WTC11 (cell line): ENCODE measurements at regions not wholly inside any gene's neighbourhood (a gene's known extent, or its start where the extent isn't known, plus 50 kb on each side); places are given as distances from the start of the nearest gene placed in this dataset.

Experiments
- ATAC-seq: fragments of 200-7000 bp; cut with Tn5 transposase; 2 replicates; pipeline ENCODE4 v1.10.0; 2021; ENCODE audit warnings: mild to moderate bottlenecking, moderate library complexity
- CTCF ChIA-PET: fragments of 300-600 bp; sonication (Branson Sonifier 250); formaldehyde crosslinking; loops from one replicate; lab custom pipeline; 2021; ENCODE audit warnings: antibody characterized with exemption; lab: Charles Lee
- POLR2A ChIA-PET: fragments of 350-600 bp; sonication (Branson Sonifier 250); formaldehyde crosslinking; loops from one replicate; lab custom pipeline; 2021; ENCODE audit warnings: antibody characterized with exemption; lab: Charles Lee
- DNase-seq: peaks from one replicate; pipeline ENCODE4 v3.0.0; 2021; ENCODE audit warnings: low spot score
- H3K27ac Mint-ChIP-seq: 2 replicates; pipeline ENCODE4 v1.8.0; 2021; ENCODE audit warnings: mixed read lengths
- H3K27me3 Mint-ChIP-seq: 2 replicates; pipeline ENCODE4 v1.8.0; 2021; ENCODE audit warnings: low read depth, mild to moderate bottlenecking, moderate library complexity, mixed read lengths
- H3K36me3 Mint-ChIP-seq: 2 replicates; pipeline ENCODE4 v1.8.0; 2021; ENCODE audit warnings: mixed read lengths
- H3K4me1 Mint-ChIP-seq: 2 replicates; pipeline ENCODE4 v1.8.0; 2022; ENCODE audit warnings: mixed read lengths
- H3K4me3 Mint-ChIP-seq: 2 replicates; pipeline ENCODE4 v1.8.0; 2021; ENCODE audit warnings: mild to moderate bottlenecking, moderate library complexity, mixed read lengths
- H3K9me3 Mint-ChIP-seq: 2 replicates; pipeline ENCODE4 v1.8.0; 2021; ENCODE audit warnings: mixed read lengths
- CBFB ChIP-seq: sonication (generic); formaldehyde crosslinking; IDR thresholded peaks from 2 replicates; pipeline ENCODE4 v1.8.1; 2022; ENCODE audit warnings: mild to moderate bottlenecking, low read depth, missing genetic modification reagents
- ETV6 ChIP-seq: sonication (generic); formaldehyde crosslinking; IDR thresholded peaks from 2 replicates; pipeline ENCODE4 v1.8.1; 2022; ENCODE audit warnings: mild to moderate bottlenecking, missing genetic modification reagents
- GRHL2 ChIP-seq: fragments of 250-450 bp; sonication (Bioruptor Pico); IDR thresholded peaks from 2 replicates; pipeline ENCODE4 v1.8.0; 2022; ENCODE audit warnings: mild to moderate bottlenecking, moderate library complexity; ENCODE audit not compliant: insufficient replicate concordance, severe bottlenecking
- MXD4 ChIP-seq: fragments of 250-450 bp; sonication (Bioruptor Pico); IDR thresholded peaks from 2 replicates; pipeline ENCODE4 v1.8.0; 2021; ENCODE audit warnings: mild to moderate bottlenecking, moderate library complexity, borderline replicate concordance
- NR1H2 ChIP-seq: sonication (generic); formaldehyde crosslinking; IDR thresholded peaks from 2 replicates; pipeline ENCODE4 v1.9.0; 2021; ENCODE audit warnings: mild to moderate bottlenecking, moderate library complexity, missing genetic modification reagents
- NR3C1 ChIP-seq: sonication (generic); formaldehyde crosslinking; conservative IDR thresholded peaks from 2 replicates; pipeline ENCODE4 v1.8.1; 2023; ENCODE audit warnings: low read depth, mild to moderate bottlenecking, missing genetic modification reagents
- RORB ChIP-seq: fragments of 250-450 bp; sonication (Bioruptor Pico); IDR thresholded peaks from 2 replicates; pipeline ENCODE4 v1.9.0; 2021; ENCODE audit warnings: mild to moderate bottlenecking
- SMAD4 ChIP-seq: sonication (generic); formaldehyde crosslinking; IDR thresholded peaks from 2 replicates; pipeline ENCODE4 v1.8.0; 2022; ENCODE audit warnings: mild to moderate bottlenecking, missing genetic modification reagents
- TF ChIP-seq, protein P1 (sequence below): sonication (generic); formaldehyde crosslinking; IDR thresholded peaks from 2 replicates; pipeline ENCODE4 v1.8.1; 2022; ENCODE audit warnings: mild to moderate bottlenecking, moderate library complexity, missing genetic modification reagents
- TF ChIP-seq, protein P2 (sequence below): sonication (generic); formaldehyde crosslinking; IDR thresholded peaks from 2 replicates; pipeline ENCODE4 v1.8.1; 2023; ENCODE audit warnings: mild to moderate bottlenecking, moderate library complexity, missing genetic modification reagents
- TF ChIP-seq, protein P3 (sequence below): sonication (generic); formaldehyde crosslinking; IDR thresholded peaks from 2 replicates; pipeline ENCODE4 v1.8.1; 2022; ENCODE audit warnings: mild to moderate bottlenecking, missing genetic modification reagents, moderate library complexity, borderline replicate concordance
- TF ChIP-seq, protein P4 (sequence below): fragments of 250-450 bp; sonication (Bioruptor Pico); IDR thresholded peaks from 2 replicates; pipeline ENCODE4 v1.9.0; 2021; ENCODE audit warnings: mild to moderate bottlenecking
- TF ChIP-seq, protein P5 (sequence below): fragments of 250-450 bp; sonication (Bioruptor Pico); conservative IDR thresholded peaks from 2 replicates; pipeline ENCODE4 v1.9.0; 2021; ENCODE audit warnings: mild to moderate bottlenecking
- TF ChIP-seq, protein P6 (sequence below): fragments of 250-450 bp; sonication (Bioruptor Pico); IDR thresholded peaks from 2 replicates; pipeline ENCODE4 v1.9.0; 2021; ENCODE audit warnings: mild to moderate bottlenecking, borderline replicate concordance
- TF ChIP-seq, protein P7 (sequence below): sonication (generic); formaldehyde crosslinking; IDR thresholded peaks from 2 replicates; pipeline ENCODE4 v1.8.1; 2022; ENCODE audit warnings: low read depth, mild to moderate bottlenecking, moderate library complexity, missing genetic modification reagents, borderline replicate concordance

DNA sequence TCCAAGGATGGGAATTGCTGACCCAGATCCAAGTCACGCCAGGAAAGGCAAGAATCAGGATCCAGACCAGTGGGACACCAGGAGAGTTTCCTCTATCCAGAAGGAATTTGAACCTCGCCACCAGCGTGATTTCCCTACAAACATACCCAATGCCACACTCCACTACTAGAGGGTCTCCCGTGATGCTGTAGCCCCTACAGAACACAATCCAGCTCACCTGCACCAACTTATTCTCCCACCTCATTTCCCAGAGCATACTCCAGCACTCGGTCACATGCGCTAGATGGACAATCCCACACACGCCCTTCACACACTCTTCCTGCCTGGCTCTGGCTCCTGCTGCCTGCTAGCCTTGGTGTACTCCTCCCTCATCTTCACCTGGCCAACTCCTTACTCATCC is 142.1 kb upstream of the PDE1C start:
- no peaks in the 10 kb centered on the region for H3K36me3 Mint-ChIP-seq
- no peaks in the 10 kb centered on the region for H3K9me3 Mint-ChIP-seq
- ATAC-seq: no peak
- H3K4me3 Mint-ChIP-seq: no peak overlapping the region
- peaks cover 24% of the 10 kb centered on the region for H3K27me3 Mint-ChIP-seq
- no peak overlapping the region for H3K27ac Mint-ChIP-seq
- H3K4me1 Mint-ChIP-seq: no peaks in the 10 kb centered on the region
- ChIA-PET CTCF (interaction anchor here (1.0 to 5.2 kb wide), 3 partner anchors 9 to 267 kb away, joined by 3 to 46 read pairs (median 18); no protein-coding TSS in a partner anchor), POLR2A (no interaction called here)
- DNase-seq: no peak
- no peak for TF ChIP-seq NR3C1 (CRISPR knock-in tag)
- TF ChIP-seq, protein P1, sequence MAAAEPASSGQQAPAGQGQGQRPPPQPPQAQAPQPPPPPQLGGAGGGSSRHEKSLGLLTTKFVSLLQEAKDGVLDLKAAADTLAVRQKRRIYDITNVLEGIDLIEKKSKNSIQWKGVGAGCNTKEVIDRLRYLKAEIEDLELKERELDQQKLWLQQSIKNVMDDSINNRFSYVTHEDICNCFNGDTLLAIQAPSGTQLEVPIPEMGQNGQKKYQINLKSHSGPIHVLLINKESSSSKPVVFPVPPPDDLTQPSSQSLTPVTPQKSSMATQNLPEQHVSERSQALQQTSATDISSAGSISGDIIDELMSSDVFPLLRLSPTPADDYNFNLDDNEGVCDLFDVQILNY (CRISPR knock-in tag): no peak
- TF ChIP-seq, protein P2, sequence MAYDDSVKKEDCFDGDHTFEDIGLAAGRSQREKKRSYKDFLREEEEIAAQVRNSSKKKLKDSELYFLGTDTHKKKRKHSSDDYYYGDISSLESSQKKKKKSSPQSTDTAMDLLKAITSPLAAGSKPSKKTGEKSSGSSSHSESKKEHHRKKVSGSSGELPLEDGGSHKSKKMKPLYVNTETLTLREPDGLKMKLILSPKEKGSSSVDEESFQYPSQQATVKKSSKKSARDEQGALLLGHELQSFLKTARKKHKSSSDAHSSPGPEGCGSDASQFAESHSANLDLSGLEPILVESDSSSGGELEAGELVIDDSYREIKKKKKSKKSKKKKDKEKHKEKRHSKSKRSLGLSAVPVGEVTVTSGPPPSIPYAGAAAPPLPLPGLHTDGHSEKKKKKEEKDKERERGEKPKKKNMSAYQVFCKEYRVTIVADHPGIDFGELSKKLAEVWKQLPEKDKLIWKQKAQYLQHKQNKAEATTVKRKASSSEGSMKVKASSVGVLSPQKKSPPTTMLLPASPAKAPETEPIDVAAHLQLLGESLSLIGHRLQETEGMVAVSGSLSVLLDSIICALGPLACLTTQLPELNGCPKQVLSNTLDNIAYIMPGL (CRISPR knock-in tag): no peak
- TF ChIP-seq MXD4 (CRISPR knock-in tag): no peak
- no peak for TF ChIP-seq GRHL2 (CRISPR knock-in tag)
- TF ChIP-seq, protein P3, sequence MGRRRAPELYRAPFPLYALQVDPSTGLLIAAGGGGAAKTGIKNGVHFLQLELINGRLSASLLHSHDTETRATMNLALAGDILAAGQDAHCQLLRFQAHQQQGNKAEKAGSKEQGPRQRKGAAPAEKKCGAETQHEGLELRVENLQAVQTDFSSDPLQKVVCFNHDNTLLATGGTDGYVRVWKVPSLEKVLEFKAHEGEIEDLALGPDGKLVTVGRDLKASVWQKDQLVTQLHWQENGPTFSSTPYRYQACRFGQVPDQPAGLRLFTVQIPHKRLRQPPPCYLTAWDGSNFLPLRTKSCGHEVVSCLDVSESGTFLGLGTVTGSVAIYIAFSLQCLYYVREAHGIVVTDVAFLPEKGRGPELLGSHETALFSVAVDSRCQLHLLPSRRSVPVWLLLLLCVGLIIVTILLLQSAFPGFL (CRISPR knock-in tag): no peak
- TF ChIP-seq SMAD4 (CRISPR knock-in tag): no peak
- TF ChIP-seq, protein P4, sequence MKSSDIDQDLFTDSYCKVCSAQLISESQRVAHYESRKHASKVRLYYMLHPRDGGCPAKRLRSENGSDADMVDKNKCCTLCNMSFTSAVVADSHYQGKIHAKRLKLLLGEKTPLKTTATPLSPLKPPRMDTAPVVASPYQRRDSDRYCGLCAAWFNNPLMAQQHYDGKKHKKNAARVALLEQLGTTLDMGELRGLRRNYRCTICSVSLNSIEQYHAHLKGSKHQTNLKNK: no peak

DNA sequence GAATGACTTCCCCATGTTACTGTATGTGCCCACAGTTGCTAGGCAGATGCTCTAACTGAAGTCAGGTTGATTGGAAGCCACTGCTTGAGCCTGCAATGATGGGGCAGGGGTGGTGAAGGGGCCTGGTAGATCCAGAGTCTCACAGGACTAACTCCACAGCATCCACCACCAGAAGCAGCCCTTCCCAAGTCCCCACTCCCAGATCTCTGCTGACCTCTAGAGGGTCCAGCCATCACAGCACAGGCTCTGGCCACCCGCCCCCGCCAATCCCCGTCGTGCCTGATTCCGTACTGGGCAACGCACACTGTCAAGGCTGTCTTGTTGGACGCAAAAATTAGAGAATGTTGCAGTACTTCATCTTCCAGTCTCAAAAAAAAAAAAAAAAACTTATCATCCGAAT is 136.8 kb upstream of the PDE1C start:
- ChIA-PET POLR2A (no interaction called here), CTCF (interaction anchor here (0.8 to 4.8 kb wide), 3 partner anchors 43 to 463 kb away, joined by 3 to 37 read pairs (median 3); no protein-coding TSS in a partner anchor)
- Mint-ChIP-seq H3K4me3 (no peak overlapping the region), H3K27ac (no peak overlapping the region), H3K4me1 (no peaks in the 10 kb centered on the region), H3K27me3 (peaks cover 50% of the 10 kb centered on the region), H3K9me3 (peaks cover 2% of the 10 kb centered on the region; the same call in 1 of the 2 replicates), H3K36me3 (no peaks in the 10 kb centered on the region)
- TF ChIP-seq, protein P5, sequence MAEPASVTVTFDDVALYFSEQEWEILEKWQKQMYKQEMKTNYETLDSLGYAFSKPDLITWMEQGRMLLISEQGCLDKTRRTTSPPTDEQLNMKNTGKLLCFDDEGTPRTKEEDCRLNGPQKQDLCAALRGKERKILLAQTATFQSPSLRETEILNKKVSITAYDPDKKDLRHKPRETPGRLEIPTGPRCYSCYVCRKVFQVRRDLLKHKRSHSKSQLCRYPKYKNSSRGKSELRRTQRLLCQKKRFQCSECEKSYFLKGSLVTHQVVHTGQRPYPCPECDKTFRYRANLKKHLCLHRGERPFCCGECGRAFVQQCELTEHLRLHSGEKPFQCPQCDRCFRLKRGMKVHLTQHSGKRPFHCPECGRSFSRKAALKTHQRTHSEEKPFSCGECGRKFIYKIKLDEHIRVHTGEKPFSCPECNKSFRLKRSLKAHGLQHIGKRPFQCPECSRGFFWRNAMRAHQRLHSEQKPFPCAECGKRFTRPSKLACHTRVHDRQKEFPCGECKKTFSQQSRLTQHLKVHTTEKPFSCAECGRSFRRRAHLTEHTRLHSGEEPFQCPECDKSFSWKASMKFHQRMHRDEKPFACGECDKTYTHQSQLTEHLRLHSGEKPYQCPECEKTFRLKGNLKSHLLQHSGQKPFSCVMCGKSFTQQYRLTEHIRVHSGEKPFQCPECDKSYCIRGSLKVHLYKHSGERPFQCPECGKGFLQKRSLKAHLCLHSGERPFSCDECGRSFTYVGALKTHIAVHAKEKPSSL (CRISPR knock-in tag): no peak
- TF ChIP-seq, protein P2 (CRISPR knock-in tag): 0 out of 2 replicates have a peak, but pooled peaks have one; percentile 4
- TF ChIP-seq, protein P6, sequence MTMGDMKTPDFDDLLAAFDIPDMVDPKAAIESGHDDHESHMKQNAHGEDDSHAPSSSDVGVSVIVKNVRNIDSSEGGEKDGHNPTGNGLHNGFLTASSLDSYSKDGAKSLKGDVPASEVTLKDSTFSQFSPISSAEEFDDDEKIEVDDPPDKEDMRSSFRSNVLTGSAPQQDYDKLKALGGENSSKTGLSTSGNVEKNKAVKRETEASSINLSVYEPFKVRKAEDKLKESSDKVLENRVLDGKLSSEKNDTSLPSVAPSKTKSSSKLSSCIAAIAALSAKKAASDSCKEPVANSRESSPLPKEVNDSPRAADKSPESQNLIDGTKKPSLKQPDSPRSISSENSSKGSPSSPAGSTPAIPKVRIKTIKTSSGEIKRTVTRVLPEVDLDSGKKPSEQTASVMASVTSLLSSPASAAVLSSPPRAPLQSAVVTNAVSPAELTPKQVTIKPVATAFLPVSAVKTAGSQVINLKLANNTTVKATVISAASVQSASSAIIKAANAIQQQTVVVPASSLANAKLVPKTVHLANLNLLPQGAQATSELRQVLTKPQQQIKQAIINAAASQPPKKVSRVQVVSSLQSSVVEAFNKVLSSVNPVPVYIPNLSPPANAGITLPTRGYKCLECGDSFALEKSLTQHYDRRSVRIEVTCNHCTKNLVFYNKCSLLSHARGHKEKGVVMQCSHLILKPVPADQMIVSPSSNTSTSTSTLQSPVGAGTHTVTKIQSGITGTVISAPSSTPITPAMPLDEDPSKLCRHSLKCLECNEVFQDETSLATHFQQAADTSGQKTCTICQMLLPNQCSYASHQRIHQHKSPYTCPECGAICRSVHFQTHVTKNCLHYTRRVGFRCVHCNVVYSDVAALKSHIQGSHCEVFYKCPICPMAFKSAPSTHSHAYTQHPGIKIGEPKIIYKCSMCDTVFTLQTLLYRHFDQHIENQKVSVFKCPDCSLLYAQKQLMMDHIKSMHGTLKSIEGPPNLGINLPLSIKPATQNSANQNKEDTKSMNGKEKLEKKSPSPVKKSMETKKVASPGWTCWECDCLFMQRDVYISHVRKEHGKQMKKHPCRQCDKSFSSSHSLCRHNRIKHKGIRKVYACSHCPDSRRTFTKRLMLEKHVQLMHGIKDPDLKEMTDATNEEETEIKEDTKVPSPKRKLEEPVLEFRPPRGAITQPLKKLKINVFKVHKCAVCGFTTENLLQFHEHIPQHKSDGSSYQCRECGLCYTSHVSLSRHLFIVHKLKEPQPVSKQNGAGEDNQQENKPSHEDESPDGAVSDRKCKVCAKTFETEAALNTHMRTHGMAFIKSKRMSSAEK (CRISPR knock-in tag): no peak
- TF ChIP-seq NR1H2 (CRISPR knock-in tag): no peak
- TF ChIP-seq RORB (CRISPR knock-in tag): no peak
- TF ChIP-seq CBFB (CRISPR knock-in tag): no peak
- no peak for TF ChIP-seq ETV6 (CRISPR knock-in tag)
- TF ChIP-seq, protein P7, sequence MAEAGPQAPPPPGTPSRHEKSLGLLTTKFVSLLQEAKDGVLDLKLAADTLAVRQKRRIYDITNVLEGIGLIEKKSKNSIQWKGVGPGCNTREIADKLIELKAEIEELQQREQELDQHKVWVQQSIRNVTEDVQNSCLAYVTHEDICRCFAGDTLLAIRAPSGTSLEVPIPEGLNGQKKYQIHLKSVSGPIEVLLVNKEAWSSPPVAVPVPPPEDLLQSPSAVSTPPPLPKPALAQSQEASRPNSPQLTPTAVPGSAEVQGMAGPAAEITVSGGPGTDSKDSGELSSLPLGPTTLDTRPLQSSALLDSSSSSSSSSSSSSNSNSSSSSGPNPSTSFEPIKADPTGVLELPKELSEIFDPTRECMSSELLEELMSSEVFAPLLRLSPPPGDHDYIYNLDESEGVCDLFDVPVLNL (CRISPR knock-in tag): no peak
- peak; percentile 70 for DNase-seq
- peak; percentile 88 for ATAC-seq
